ENCODE measurements at regions not wholly inside any gene's neighbourhood (a gene's known extent, or its start where the extent isn't known, plus 50 kb on each side); places are given as distances from the start of the nearest gene placed in this dataset.

DNA sequence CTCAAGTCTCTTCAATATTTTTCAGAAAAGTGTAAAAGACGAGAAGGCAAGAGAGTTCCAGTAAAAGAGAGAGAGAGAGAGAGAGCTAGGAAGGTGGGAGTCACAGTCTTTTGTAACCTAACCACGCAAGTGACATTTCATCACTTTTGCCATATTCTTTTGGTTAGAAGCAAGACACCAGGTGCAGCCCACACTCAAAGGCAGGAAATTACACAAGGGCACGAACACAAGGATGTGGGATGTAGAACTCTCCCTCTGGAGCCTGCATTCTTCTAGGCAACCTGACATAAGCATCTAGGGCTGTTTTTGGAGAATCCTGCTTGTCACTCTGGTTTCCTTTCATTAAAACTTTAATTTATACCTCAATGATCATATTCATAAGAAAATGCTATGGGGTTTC is 1213.1 kb downstream of the DNAJB9 start:
- DNase-seq (ENCODE audit: low spot score in 2 of 2) = no peak
- no peak for TF ChIP-seq POLR2A (IDR thresholded peaks at IDR 0.05)
- TF ChIP-seq, protein P1, sequence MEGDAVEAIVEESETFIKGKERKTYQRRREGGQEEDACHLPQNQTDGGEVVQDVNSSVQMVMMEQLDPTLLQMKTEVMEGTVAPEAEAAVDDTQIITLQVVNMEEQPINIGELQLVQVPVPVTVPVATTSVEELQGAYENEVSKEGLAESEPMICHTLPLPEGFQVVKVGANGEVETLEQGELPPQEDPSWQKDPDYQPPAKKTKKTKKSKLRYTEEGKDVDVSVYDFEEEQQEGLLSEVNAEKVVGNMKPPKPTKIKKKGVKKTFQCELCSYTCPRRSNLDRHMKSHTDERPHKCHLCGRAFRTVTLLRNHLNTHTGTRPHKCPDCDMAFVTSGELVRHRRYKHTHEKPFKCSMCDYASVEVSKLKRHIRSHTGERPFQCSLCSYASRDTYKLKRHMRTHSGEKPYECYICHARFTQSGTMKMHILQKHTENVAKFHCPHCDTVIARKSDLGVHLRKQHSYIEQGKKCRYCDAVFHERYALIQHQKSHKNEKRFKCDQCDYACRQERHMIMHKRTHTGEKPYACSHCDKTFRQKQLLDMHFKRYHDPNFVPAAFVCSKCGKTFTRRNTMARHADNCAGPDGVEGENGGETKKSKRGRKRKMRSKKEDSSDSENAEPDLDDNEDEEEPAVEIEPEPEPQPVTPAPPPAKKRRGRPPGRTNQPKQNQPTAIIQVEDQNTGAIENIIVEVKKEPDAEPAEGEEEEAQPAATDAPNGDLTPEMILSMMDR (IDR thresholded peaks at IDR 0.05) = no peak
- WGBS, 2 donors = 49 to 56% methylated on average over 3 of the region's 3 CpGs
- intact Hi-C loops (cut with DNase I; ENCODE audit: low total_unique reads) = no loop called here
- no peak overlapping the region for H3K4me3 ChIP-seq (ENCODE audit: low read depth, poor library complexity, severe bottlenecking)

DNA sequence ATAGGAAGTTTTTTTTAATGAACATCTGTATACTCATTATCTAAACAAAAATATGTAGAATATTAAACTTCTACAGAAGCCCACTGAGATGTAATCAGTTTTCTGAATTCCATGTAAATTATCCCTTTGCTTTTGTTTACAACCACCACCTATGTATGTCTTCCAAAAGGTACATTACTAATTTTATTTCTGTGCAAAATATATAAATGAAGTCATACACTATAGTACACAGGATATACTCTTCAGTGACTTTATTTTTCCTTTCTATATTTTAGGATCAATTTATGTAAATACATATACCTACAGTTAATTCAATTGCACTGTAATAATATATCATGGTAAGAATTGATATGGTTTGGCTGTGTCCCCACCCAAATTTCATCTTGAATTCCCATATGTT is 1236.9 kb downstream of the DNAJB9 start:
- TF ChIP-seq POLR2A (IDR thresholded peaks at IDR 0.05) = no peak
- TF ChIP-seq, protein P1 (IDR thresholded peaks at IDR 0.05) = no peak
- no peak overlapping the region for H3K4me3 ChIP-seq (ENCODE audit: low read depth, poor library complexity, severe bottlenecking)
- intact Hi-C loops (cut with DNase I; ENCODE audit: low total_unique reads) = no loop called here
- DNase-seq (ENCODE audit: low spot score in 2 of 2) = no peak

DNA sequence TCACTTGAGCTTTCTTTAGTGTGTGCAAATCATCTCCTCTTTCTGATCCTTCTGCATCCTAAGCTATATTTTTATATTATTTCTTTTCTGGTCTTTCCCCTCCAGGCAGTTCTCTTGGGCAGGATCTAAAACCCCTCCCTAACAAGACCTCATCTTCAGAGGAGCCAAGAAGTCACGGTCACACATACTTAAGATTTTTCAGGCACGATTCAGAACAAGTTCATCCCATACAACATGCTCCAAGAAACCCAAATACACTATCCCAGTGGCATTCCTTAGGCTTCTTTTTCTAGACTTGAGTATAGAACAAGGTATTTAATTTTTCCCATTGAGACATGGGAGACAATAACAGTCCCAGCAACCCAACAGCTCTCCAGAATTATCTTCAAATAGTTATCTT is 1251.5 kb downstream of the DNAJB9 start:
- no peak overlapping the region for H3K4me3 ChIP-seq (ENCODE audit: low read depth, poor library complexity, severe bottlenecking)
- no peak for DNase-seq (ENCODE audit: low spot score in 2 of 2)
- intact Hi-C loops (cut with DNase I; ENCODE audit: low total_unique reads) = no loop called here
- TF ChIP-seq, protein P1 (IDR thresholded peaks at IDR 0.05) = no peak
- TF ChIP-seq POLR2A (IDR thresholded peaks at IDR 0.05) = no peak
- 63 to 70% methylated on average over 2 of the region's 2 CpGs for WGBS, 2 donors

DNA sequence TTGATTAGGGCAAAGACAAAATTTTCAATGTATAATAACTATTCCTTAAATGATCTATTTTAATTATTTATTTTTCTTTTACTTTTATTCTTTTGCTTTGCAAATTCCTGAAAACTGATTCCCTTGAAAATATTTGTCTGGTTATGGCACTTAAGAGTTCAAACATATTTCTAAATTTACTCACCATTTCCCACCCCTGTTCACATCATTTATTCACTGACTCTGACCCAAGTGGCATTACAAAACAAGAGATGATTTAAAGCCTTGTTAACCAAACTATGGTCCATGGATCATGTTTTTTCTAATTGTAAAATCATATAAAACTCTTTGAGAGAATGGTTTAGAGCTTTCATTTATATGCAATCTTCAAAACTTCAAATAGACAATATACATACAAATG is 1256.1 kb upstream of the LRRN3 start:
- DNase-seq (ENCODE audit: low spot score in 2 of 2) = no peak
- TF ChIP-seq, protein P1 (IDR thresholded peaks at IDR 0.05) = no peak
- no peak for TF ChIP-seq POLR2A (IDR thresholded peaks at IDR 0.05)
- intact Hi-C loops (cut with DNase I; ENCODE audit: low total_unique reads) = loop anchor here (5.0 kb wide), 1 partner anchor 1377 kb away; no protein-coding TSS in a partner anchor
- no peak overlapping the region for H3K4me3 ChIP-seq (ENCODE audit: low read depth, poor library complexity, severe bottlenecking)

DNA sequence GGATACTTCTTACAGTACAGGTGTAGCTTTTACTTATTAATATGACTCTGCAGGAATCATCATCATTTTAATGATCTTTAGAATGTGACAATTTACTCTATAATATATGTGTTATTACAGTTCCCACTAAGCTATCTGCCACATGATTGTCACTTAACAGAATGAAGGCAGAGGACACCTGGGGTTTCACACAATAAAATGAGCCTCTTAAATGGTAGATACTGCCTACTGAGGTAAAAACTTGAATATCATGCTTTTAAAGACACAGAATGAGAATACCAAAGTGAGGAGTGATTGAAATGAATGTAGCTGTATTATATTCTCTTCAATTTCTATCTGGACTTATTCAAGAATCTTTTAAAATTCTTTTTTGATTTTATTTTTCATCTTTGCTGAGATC is 1255.3 kb upstream of the LRRN3 start:
- no peak for TF ChIP-seq POLR2A (IDR thresholded peaks at IDR 0.05)
- TF ChIP-seq, protein P1 (IDR thresholded peaks at IDR 0.05) = no peak
- DNase-seq (ENCODE audit: low spot score in 2 of 2) = no peak
- intact Hi-C loops (cut with DNase I; ENCODE audit: low total_unique reads) = loop anchor here (5.0 kb wide), 1 partner anchor 1377 kb away; no protein-coding TSS in a partner anchor

DNA sequence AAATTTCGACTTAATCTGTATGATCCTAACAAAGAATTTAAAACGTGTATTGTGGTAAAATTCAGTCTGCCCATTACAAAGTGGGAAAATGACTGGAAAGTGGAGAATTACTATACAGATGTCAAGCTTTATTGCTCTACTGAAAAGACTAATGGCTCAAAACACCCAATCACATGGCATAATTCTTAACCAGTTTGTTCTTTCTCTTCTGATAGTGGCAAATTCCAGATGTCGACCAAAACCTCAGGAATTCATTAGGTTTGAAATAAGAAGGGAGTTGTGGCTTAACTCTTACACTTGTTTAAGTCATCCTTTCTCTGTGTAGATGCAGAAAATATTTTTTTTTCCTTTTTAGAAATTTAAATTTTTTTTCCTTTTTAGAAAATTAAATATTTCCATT is 1254.9 kb upstream of the LRRN3 start:
- WGBS, 2 donors = 83 to 91% methylated on average over 3 of the region's 3 CpGs
- no peak for TF ChIP-seq POLR2A (IDR thresholded peaks at IDR 0.05)
- TF ChIP-seq, protein P1 (IDR thresholded peaks at IDR 0.05) = no peak
- H3K4me3 ChIP-seq (ENCODE audit: low read depth, poor library complexity, severe bottlenecking) = no peak overlapping the region
- intact Hi-C loops (cut with DNase I; ENCODE audit: low total_unique reads) = loop anchor here (5.0 kb wide), 1 partner anchor 1376 kb away; no protein-coding TSS in a partner anchor
- DNase-seq (ENCODE audit: low spot score in 2 of 2) = no peak

More for the DNA sequence above, 1255.3 kb upstream of the LRRN3 start:
- no peak overlapping the region for H3K4me3 ChIP-seq (ENCODE audit: low read depth, poor library complexity, severe bottlenecking)

Data from lower leg skin (tissue), 4 donors.